SK-N-SH (cell line): ENCODE measurements at regions not wholly inside any gene's neighbourhood (a gene's known extent, or its start where the extent isn't known, plus 50 kb on each side); places are given as distances from the start of the nearest gene placed in this dataset.
"Not testable (repeated sequence)": the region's sequence is repeated elsewhere in the genome, so short reads cannot be mapped to it uniquely, and the experiment has no call there.

Source experiments
- EP300 ChIP-seq, 2 experiments: IDR thresholded peaks; 2 replicates each; pipeline versions ENCODE4 v1.4.0 to v1.6.1; 2012; ENCODE audit warnings: borderline replicate concordance in 1 of 2, low read depth in 1 of 2, low read length in 1 of 2
- EZH2phosphoT487 ChIP-seq: fragments of 200-600 bp; sonication (generic); IDR thresholded peaks from 2 replicates; pipeline ENCODE4 v1.6.1; 2017; ENCODE audit warnings: low read depth, mixed run types, mild to moderate bottlenecking, antibody characterized with exemption, moderate library complexity, borderline replicate concordance
- FOXM1 ChIP-seq: IDR thresholded peaks from 2 replicates; pipeline ENCODE4 v1.4.0; 2012; ENCODE audit warnings: low read depth, mild to moderate bottlenecking
- NRF1 ChIP-seq: IDR thresholded peaks from 2 replicates; pipeline ENCODE4 v1.6.1; 2012; ENCODE audit warnings: low read depth, mild to moderate bottlenecking, low read length
- RCOR1 ChIP-seq: fragments of 150-350 bp; IDR thresholded peaks from 2 replicates; pipeline ENCODE4 v1.6.1; 2017; ENCODE audit warnings: antibody characterized with exemption, low read length
- SMC3 ChIP-seq: IDR thresholded peaks from 2 replicates; pipeline ENCODE4 v1.6.1; 2012; ENCODE audit warnings: low read depth, low read length, improper control_type of control experiment
- TF ChIP-seq, protein P1 (sequence below): fragments of 200-600 bp; sonication (generic); IDR thresholded peaks from 2 replicates; pipeline ENCODE4 v1.6.1; 2017; ENCODE audit warnings: antibody characterized with exemption, mild to moderate bottlenecking, moderate library complexity

DNA sequence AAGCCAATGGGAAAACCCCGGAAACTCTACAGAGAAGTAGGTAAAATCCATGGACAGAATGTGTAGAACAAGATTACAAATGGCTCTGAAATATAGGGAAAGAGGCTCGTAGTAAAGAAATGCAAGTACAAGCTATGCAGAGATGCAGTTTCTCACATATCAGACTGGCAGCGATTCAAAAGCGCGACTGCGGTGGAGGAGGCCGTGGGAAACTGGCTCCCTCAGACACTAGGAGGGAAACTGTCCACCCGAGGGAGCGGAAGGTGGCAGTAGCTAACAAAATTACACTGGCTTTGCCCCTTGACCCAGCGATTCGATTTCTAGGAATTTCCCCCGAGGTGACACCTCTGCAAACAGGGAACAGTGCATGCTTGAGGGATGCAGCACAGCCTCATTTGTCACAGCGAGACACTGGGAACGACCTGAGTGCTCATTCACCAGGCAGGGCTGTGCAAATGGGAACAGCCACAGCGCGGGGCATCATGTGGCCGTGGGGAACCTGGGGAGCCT lies 349.3 kb downstream of the CNTNAP3B start:
- TF ChIP-seq NRF1; EP300 (IDR thresholded peaks at IDR 0.05; ENCODE audit: borderline replicate concordance in 1 of 2, low read depth in 1 of 2, low read length in 1 of 2); EZH2phosphoT487; FOXM1; SMC3; RCOR1: not testable (repeated sequence)
- TF ChIP-seq, protein P1, sequence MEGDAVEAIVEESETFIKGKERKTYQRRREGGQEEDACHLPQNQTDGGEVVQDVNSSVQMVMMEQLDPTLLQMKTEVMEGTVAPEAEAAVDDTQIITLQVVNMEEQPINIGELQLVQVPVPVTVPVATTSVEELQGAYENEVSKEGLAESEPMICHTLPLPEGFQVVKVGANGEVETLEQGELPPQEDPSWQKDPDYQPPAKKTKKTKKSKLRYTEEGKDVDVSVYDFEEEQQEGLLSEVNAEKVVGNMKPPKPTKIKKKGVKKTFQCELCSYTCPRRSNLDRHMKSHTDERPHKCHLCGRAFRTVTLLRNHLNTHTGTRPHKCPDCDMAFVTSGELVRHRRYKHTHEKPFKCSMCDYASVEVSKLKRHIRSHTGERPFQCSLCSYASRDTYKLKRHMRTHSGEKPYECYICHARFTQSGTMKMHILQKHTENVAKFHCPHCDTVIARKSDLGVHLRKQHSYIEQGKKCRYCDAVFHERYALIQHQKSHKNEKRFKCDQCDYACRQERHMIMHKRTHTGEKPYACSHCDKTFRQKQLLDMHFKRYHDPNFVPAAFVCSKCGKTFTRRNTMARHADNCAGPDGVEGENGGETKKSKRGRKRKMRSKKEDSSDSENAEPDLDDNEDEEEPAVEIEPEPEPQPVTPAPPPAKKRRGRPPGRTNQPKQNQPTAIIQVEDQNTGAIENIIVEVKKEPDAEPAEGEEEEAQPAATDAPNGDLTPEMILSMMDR = not testable (repeated sequence)
